ENCODE measurements at regions not wholly inside any gene's neighbourhood (a gene's known extent, or its start where the extent isn't known, plus 50 kb on each side); places are given as distances from the start of the nearest gene placed in this dataset.

- DNase-seq (no peak), ATAC-seq (no peak)
- H3K27ac Mint-ChIP-seq = no peak overlapping the region
- peaks cover 3% of the 10 kb centered on the region for H3K9me3 Mint-ChIP-seq (ENCODE audit: low read depth)
- CTCF ChIA-PET = no interaction called here
- no peak overlapping the region for H3K4me3 Mint-ChIP-seq
- H3K36me3 Mint-ChIP-seq = no peaks in the 10 kb centered on the region
- H3K4me1 Mint-ChIP-seq = no peaks in the 10 kb centered on the region
- H3K27me3 Mint-ChIP-seq = no peaks in the 10 kb centered on the region
Observed at GRCh38 chr18:7459851-7460770, 107.0 kb upstream of the PTPRM start.

DNA sequence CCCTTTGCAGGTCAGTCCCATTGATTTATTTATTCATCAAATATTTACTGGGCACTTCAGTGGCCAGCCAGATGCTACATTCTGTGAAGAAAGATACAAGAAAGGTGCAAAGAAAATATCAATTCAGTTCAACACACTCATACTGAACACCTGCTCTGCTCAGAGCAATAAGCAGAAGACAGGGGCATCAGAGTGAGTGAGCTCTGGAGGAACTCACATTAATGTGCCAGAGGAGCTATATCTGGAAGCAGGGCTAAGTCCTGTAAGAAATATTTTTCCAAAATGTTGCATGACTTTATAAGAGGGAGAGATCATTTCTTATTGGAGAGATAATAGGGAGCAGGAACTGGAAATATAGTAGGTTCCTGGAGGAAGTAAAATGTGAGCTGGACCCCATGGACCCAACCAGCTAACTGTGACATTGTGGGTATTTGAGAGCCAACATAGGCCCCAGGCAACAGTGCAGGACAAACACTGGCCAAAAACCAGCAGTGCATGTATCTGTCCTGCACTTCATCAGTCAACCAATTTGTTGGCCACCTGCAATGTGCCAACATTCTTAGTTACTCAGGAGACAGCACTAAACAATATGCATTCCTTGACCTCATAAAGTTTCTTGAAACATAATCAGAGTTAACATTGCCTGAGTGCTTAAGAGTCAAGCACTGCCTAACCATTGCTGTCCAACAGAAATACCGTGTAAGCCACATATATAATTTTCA lies 102.7 kb upstream of the PTPRM start:
- Mint-ChIP-seq H3K27me3 (no peaks in the 10 kb centered on the region), H3K4me3 (no peak overlapping the region)
- CTCF ChIA-PET = no interaction called here

GRCh38 chr18:7466190-7466589 lies 100.9 kb upstream of the PTPRM start:
- ATAC-seq (no peak), DNase-seq (no peak)
- Mint-ChIP-seq H3K36me3 (no peaks in the 10 kb centered on the region), H3K4me3 (no peak overlapping the region), H3K27ac (no peak overlapping the region), H3K9me3 (ENCODE audit: low read depth) (no peaks in the 10 kb centered on the region), H3K4me1 (no peaks in the 10 kb centered on the region), H3K27me3 (no peaks in the 10 kb centered on the region)
- CTCF ChIA-PET = no interaction called here

More for the DNA sequence above, 102.7 kb upstream of the PTPRM start:
- no peak for ATAC-seq
- H3K36me3 Mint-ChIP-seq = no peaks in the 10 kb centered on the region
- H3K9me3 Mint-ChIP-seq (ENCODE audit: low read depth) = no peaks in the 10 kb centered on the region
- H3K4me1 Mint-ChIP-seq = no peaks in the 10 kb centered on the region
- no peak overlapping the region for H3K27ac Mint-ChIP-seq
- no peak for DNase-seq

GRCh38 chr18:7467708-7468466 lies 99.2 kb upstream of the PTPRM start:
- H3K27me3 Mint-ChIP-seq = no peaks in the 10 kb centered on the region

DNA sequence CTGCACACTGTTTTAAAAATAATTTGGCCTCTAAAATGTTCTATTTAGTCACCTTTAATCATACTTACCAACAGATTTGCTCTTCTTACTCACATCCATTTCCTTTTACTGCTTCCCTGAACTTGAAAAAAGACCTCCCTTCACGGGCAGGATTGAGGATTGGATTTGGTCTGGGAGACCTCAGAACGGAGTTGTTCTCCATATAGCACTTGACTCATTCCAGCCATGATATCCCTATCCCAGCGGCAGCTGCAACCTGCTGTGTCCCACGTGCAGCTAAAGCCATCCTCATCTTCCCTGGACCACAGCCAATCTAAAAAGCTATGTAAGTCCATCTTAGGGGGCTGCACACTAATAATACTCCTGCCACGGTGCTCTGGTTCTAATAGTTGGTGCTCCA lies 97.0 kb upstream of the PTPRM start:
- DNase-seq (no peak), ATAC-seq (no peak)
- H3K27me3 Mint-ChIP-seq = no peaks in the 10 kb centered on the region
- H3K9me3 Mint-ChIP-seq (ENCODE audit: low read depth) = peaks cover 5% of the 10 kb centered on the region
- H3K4me3 Mint-ChIP-seq = no peak overlapping the region
- H3K4me1 Mint-ChIP-seq = no peaks in the 10 kb centered on the region
- H3K27ac Mint-ChIP-seq = no peak overlapping the region
- no peaks in the 10 kb centered on the region for H3K36me3 Mint-ChIP-seq
- CTCF ChIA-PET = no interaction called here

More at GRCh38 chr18:7467708-7468466, 99.2 kb upstream of the PTPRM start:
- CTCF ChIA-PET = no interaction called here
- H3K9me3 Mint-ChIP-seq (ENCODE audit: low read depth) = no peaks in the 10 kb centered on the region
- no peaks in the 10 kb centered on the region for H3K4me1 Mint-ChIP-seq
- DNase-seq = no peak
- no peak overlapping the region for H3K4me3 Mint-ChIP-seq
- no peaks in the 10 kb centered on the region for H3K36me3 Mint-ChIP-seq
- ATAC-seq = no peak
- no peak overlapping the region for H3K27ac Mint-ChIP-seq

DNA sequence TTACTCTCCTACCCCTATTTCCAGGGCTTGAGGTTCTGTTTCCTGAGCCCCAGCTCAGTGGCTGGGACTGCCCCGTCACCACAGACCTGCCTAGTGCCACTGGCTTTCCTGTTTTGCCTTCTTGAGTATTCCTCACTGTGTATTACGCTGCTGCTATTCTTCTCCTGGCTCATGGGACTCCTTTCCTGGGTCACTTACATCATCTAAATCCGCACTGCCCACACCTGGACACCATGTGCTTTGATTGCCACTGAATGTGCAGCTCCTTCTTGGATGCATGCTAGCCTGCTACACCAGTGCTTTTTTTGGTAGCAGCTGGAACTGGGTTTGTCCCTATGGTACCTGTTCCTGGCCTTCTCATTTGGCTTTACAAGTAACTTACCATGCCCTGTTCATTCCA lies 96.6 kb upstream of the PTPRM start:
- H3K4me1 Mint-ChIP-seq = no peaks in the 10 kb centered on the region
- no peak for ATAC-seq
- peaks cover 5% of the 10 kb centered on the region for H3K9me3 Mint-ChIP-seq (ENCODE audit: low read depth)
- H3K4me3 Mint-ChIP-seq = no peak overlapping the region
- no peak for DNase-seq
- no peak overlapping the region for H3K27ac Mint-ChIP-seq
- H3K36me3 Mint-ChIP-seq = no peaks in the 10 kb centered on the region
- CTCF ChIA-PET = no interaction called here
- H3K27me3 Mint-ChIP-seq = no peaks in the 10 kb centered on the region

GRCh38 chr18:7476386-7476785 lies 90.7 kb upstream of the PTPRM start:
- Mint-ChIP-seq H3K36me3 (no peaks in the 10 kb centered on the region), H3K4me1 (no peaks in the 10 kb centered on the region), H3K27ac (no peak overlapping the region), H3K9me3 (ENCODE audit: low read depth) (peaks cover 13% of the 10 kb centered on the region), H3K4me3 (no peak overlapping the region), H3K27me3 (no peaks in the 10 kb centered on the region)
- CTCF ChIA-PET = no interaction called here
- no peak for DNase-seq
- ATAC-seq = no peak

DNA sequence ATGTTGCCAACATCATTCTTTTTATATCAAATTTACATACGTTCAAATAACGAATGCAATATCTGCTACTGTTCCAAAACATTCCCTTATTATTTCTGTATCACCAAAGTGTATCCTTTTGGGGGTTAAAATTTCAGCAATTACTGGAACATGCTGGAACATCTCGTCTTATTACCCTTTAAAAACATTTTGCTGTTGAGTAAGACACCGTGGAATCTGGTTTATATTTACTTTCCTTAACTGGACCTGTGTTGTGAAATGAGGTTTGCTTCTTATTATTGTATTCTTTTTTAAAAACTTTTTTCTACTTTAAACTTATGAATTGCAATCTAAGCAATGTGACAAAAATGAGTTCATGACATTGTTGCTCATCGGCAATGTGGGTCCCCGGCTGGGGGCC lies 87.4 kb upstream of the PTPRM start:
- H3K36me3 Mint-ChIP-seq = no peaks in the 10 kb centered on the region
- CTCF ChIA-PET = no interaction called here
- ATAC-seq (no peak), DNase-seq (no peak)
- no peak overlapping the region for H3K4me3 Mint-ChIP-seq
- H3K9me3 Mint-ChIP-seq (ENCODE audit: low read depth) = peaks cover 8% of the 10 kb centered on the region
- H3K27ac Mint-ChIP-seq = no peak overlapping the region
- no peaks in the 10 kb centered on the region for H3K27me3 Mint-ChIP-seq
- no peaks in the 10 kb centered on the region for H3K4me1 Mint-ChIP-seq

- H3K4me3 Mint-ChIP-seq = no peak overlapping the region
- no peaks in the 10 kb centered on the region for H3K4me1 Mint-ChIP-seq
- no peak for ATAC-seq
- CTCF ChIA-PET = no interaction called here
- DNase-seq = no peak
- H3K9me3 Mint-ChIP-seq (ENCODE audit: low read depth) = peaks cover 4% of the 10 kb centered on the region
- no peaks in the 10 kb centered on the region for H3K36me3 Mint-ChIP-seq
- H3K27me3 Mint-ChIP-seq = no peaks in the 10 kb centered on the region
- no peak overlapping the region for H3K27ac Mint-ChIP-seq
Observed at GRCh38 chr18:7480879-7481278, 86.2 kb upstream of the PTPRM start.

GRCh38 chr18:7482342-7482741 lies 84.8 kb upstream of the PTPRM start:
- peaks cover 3% of the 10 kb centered on the region for H3K9me3 Mint-ChIP-seq (ENCODE audit: low read depth)
- no peak overlapping the region for H3K27ac Mint-ChIP-seq
- CTCF ChIA-PET = no interaction called here
- H3K36me3 Mint-ChIP-seq = no peaks in the 10 kb centered on the region
- DNase-seq (no peak), ATAC-seq (no peak)
- H3K4me3 Mint-ChIP-seq = no peak overlapping the region
- no peaks in the 10 kb centered on the region for H3K27me3 Mint-ChIP-seq
- no peaks in the 10 kb centered on the region for H3K4me1 Mint-ChIP-seq

DNA sequence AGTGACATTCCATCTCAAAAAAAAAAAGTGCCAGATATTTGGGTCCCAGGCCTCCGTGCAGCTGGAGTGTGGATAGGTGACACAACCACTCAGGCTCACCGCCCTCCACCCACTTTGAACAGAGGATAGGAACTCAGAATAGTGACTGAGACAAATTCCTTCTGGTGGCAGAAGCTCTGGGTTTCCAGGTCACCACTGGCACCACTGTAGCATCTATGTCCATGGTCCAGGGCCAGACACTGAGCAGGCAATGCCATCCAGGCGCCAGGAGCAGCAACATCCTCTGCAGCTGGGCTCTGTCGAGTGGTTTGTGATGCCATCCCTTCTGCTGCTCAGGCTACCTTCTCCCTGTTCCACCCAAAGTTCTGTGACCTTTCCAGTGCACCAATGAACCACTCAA lies 81.5 kb upstream of the PTPRM start:
- CTCF ChIA-PET = no interaction called here
- no peak for DNase-seq
- Mint-ChIP-seq H3K27me3 (no peaks in the 10 kb centered on the region), H3K36me3 (no peaks in the 10 kb centered on the region), H3K4me1 (no peaks in the 10 kb centered on the region), H3K4me3 (no peak overlapping the region), H3K27ac (no peak overlapping the region), H3K9me3 (ENCODE audit: low read depth) (peaks cover 4% of the 10 kb centered on the region)
- no peak for ATAC-seq

GRCh38 chr18:7488571-7488970 lies 78.5 kb upstream of the PTPRM start:
- Mint-ChIP-seq H3K4me1 (no peaks in the 10 kb centered on the region), H3K27ac (no peak overlapping the region), H3K36me3 (no peaks in the 10 kb centered on the region), H3K9me3 (ENCODE audit: low read depth) (peaks cover 2% of the 10 kb centered on the region), H3K27me3 (no peaks in the 10 kb centered on the region), H3K4me3 (no peak overlapping the region)
- ATAC-seq (no peak), DNase-seq (no peak)
- CTCF ChIA-PET = no interaction called here

GRCh38 chr18:7490104-7490503 lies 77.0 kb upstream of the PTPRM start:
- no peak overlapping the region for H3K27ac Mint-ChIP-seq
- no peak for ATAC-seq
- no peaks in the 10 kb centered on the region for H3K36me3 Mint-ChIP-seq
- no peaks in the 10 kb centered on the region for H3K4me1 Mint-ChIP-seq
- H3K9me3 Mint-ChIP-seq (ENCODE audit: low read depth) = peaks cover 2% of the 10 kb centered on the region
- no peaks in the 10 kb centered on the region for H3K27me3 Mint-ChIP-seq
- CTCF ChIA-PET = no interaction called here
- DNase-seq = no peak
- H3K4me3 Mint-ChIP-seq = no peak overlapping the region

- Mint-ChIP-seq H3K4me3 (no peak overlapping the region), H3K27me3 (no peaks in the 10 kb centered on the region), H3K27ac (no peak overlapping the region), H3K4me1 (no peaks in the 10 kb centered on the region), H3K9me3 (ENCODE audit: low read depth) (peaks cover 3% of the 10 kb centered on the region), H3K36me3 (no peaks in the 10 kb centered on the region)
- ATAC-seq = no peak
- no peak for DNase-seq
- CTCF ChIA-PET = no interaction called here
Observed at GRCh38 chr18:7492385-7492784, 74.7 kb upstream of the PTPRM start.
